ENCODE measurements at regions not wholly inside any gene's neighbourhood (a gene's known extent, or its start where the extent isn't known, plus 50 kb on each side); places are given as distances from the start of the nearest gene placed in this dataset.

- TF ChIP-seq PBX3 (IDR thresholded peaks at IDR 0.05) (peak; percentile 41; the same call in 1 of the 2 replicates), FOXM1 (IDR thresholded peaks at IDR 0.05; ENCODE audit: low read depth) (no peak), FOSL2 (IDR thresholded peaks at IDR 0.05; ENCODE audit: borderline replicate concordance, low read depth) (no peak), NFIC (IDR thresholded peaks at IDR 0.05; ENCODE audit: borderline replicate concordance) (no peak), CHD2 (IDR thresholded peaks at IDR 0.05; ENCODE audit: low read length, partially characterized antibody) (no peak), YY1 (IDR thresholded peaks at IDR 0.05; ENCODE audit: low read depth) (no peak), NRF1 (IDR thresholded peaks at IDR 0.05; ENCODE audit: low read depth, low read length) (no peak), EP300 (IDR thresholded peaks at IDR 0.05; ENCODE audit: borderline replicate concordance in 1 of 2, low read depth in 1 of 2, low read length in 1 of 2) (peak in 1 of 2 experiments; percentile 36; a peak in 1 of 4 replicates)
These were observed 433.4 kb upstream of the TNC start (continued) for GRCh38 chr9:115551396-115551795.

GRCh38 chr9:115553060-115553773, 435.3 kb upstream of the TNC start:
- WGBS (ENCODE audit: low lambda C conversion rate) = 90% methylated on average over 2 of the region's 2 CpGs
- ChIA-PET CTCF (no interaction called here), POLR2A (no interaction called here)
- no peak for DNase-seq
- Histone ChIP-seq H2AFZ (ENCODE audit: low read depth) (no peak overlapping the region), H3K4me1 (ENCODE audit: control insufficient read depth in 1 of 2, insufficient read depth in 2 of 2, low read depth in 1 of 2, low read length in 1 of 2) (peaks cover 0 to 8% of the 10 kb centered on the region in 2 experiments; a peak in 3 of 4 replicates), H3K4me3 (ENCODE audit: low read depth in 2 of 2, low read length in 1 of 2) (no peak overlapping the region), H3K9me2 (no peaks in the 10 kb centered on the region), H3K27me3 (ENCODE audit: insufficient read depth) (no peaks in the 10 kb centered on the region), H3K4me2 (no peak overlapping the region), H3F3A (replicated peaks; ENCODE audit: insufficient read depth) (no peaks in the 10 kb centered on the region), H3K9ac (no peak overlapping the region), H3K9me3 (no peaks in the 10 kb centered on the region), H3K36me3 (replicated peaks in 1 of 2; ENCODE audit: control insufficient read depth in 1 of 2, insufficient read depth in 2 of 2, low read length in 1 of 2) (no peaks in the 10 kb centered on the region), H3K27ac (ENCODE audit: low read depth in 2 of 2, low read length in 1 of 2) (no peak overlapping the region), H4K20me1 (ENCODE audit: insufficient read depth) (no peaks in the 10 kb centered on the region), H3K79me2 (ENCODE audit: insufficient read depth) (no peaks in the 10 kb centered on the region)
- TF ChIP-seq FOXM1 (IDR thresholded peaks at IDR 0.05; ENCODE audit: low read depth) (no peak), RCOR1 (IDR thresholded peaks at IDR 0.05; ENCODE audit: low read length) (no peak), GATA2 (CRISPR knock-in tag; IDR thresholded peaks at IDR 0.05) (no peak)

- no peak overlapping the region for H2AFZ ChIP-seq (ENCODE audit: low read depth)
- H3K4me1 ChIP-seq (ENCODE audit: control insufficient read depth in 1 of 2, insufficient read depth in 2 of 2, low read depth in 1 of 2, low read length in 1 of 2) = peaks cover 0 to 7% of the 10 kb centered on the region in 2 experiments; a peak in 2 of 4 replicates
- H3K27me3 ChIP-seq (ENCODE audit: insufficient read depth) = no peaks in the 10 kb centered on the region
- H3K9ac ChIP-seq = no peak overlapping the region
- H3K27ac ChIP-seq (ENCODE audit: low read depth in 2 of 2, low read length in 1 of 2) = no peak overlapping the region
- H4K20me1 ChIP-seq (ENCODE audit: insufficient read depth) = no peaks in the 10 kb centered on the region
- no peak overlapping the region for H3K4me3 ChIP-seq (ENCODE audit: low read depth in 2 of 2, low read length in 1 of 2)
- no peaks in the 10 kb centered on the region for H3K9me3 ChIP-seq
- POLR2A ChIA-PET = no interaction called here
- H3K4me2 ChIP-seq = no peak overlapping the region
- CTCF ChIA-PET = no interaction called here
- WGBS (ENCODE audit: low lambda C conversion rate) = 8% methylated on average over 1 of the region's 1 CpG
- H3K36me3 ChIP-seq (replicated peaks in 1 of 2; ENCODE audit: control insufficient read depth in 1 of 2, insufficient read depth in 2 of 2, low read length in 1 of 2) = no peaks in the 10 kb centered on the region
- H3F3A ChIP-seq (replicated peaks; ENCODE audit: insufficient read depth) = no peaks in the 10 kb centered on the region
- no peak for DNase-seq
- no peaks in the 10 kb centered on the region for H3K9me2 ChIP-seq
- no peaks in the 10 kb centered on the region for H3K79me2 ChIP-seq (ENCODE audit: insufficient read depth)
- no peak for TF ChIP-seq YY1 (IDR thresholded peaks at IDR 0.05; ENCODE audit: low read depth)
- no peak for TF ChIP-seq MAX (IDR thresholded peaks at IDR 0.05; ENCODE audit: low read depth)
- TF ChIP-seq PBX3 (IDR thresholded peaks at IDR 0.05) = no peak
- no peak for TF ChIP-seq RFX5 (IDR thresholded peaks at IDR 0.05; ENCODE audit: low read length)
- no peak for TF ChIP-seq CHD2 (IDR thresholded peaks at IDR 0.05; ENCODE audit: low read length, partially characterized antibody)
- no peak for TF ChIP-seq RCOR1 (IDR thresholded peaks at IDR 0.05; ENCODE audit: low read length)
- no peak for TF ChIP-seq ZBTB33 (IDR thresholded peaks at IDR 0.05; ENCODE audit: borderline replicate concordance, low read depth)
- TF ChIP-seq FOSL2 (IDR thresholded peaks at IDR 0.05; ENCODE audit: borderline replicate concordance, low read depth) = no peak
- TF ChIP-seq SIN3A (IDR thresholded peaks at IDR 0.05; ENCODE audit: borderline replicate concordance, low read depth, low read length) = no peak
- TF ChIP-seq FOXM1 (IDR thresholded peaks at IDR 0.05; ENCODE audit: low read depth) = no peak
- no peak for TF ChIP-seq IRF3 (IDR thresholded peaks at IDR 0.05; ENCODE audit: low read depth, low read length)
- TF ChIP-seq RAD21 (IDR thresholded peaks at IDR 0.05; ENCODE audit: low read length) = no peak
- TF ChIP-seq SMC3 (IDR thresholded peaks at IDR 0.05; ENCODE audit: low read depth, low read length) = no peak
- no peak for TF ChIP-seq RXRA (IDR thresholded peaks at IDR 0.05; ENCODE audit: borderline replicate concordance, low read depth)
- no peak for TF ChIP-seq MXI1 (IDR thresholded peaks at IDR 0.05; ENCODE audit: low read depth, low read length)
These were observed 438.5 kb upstream of the TNC start for GRCh38 chr9:115556432-115556831.

All from SK-N-SH (cell line).